ENCODE measurements at regions not wholly inside any gene's neighbourhood (a gene's known extent, or its start where the extent isn't known, plus 50 kb on each side); places are given as distances from the start of the nearest gene placed in this dataset.

DNA sequence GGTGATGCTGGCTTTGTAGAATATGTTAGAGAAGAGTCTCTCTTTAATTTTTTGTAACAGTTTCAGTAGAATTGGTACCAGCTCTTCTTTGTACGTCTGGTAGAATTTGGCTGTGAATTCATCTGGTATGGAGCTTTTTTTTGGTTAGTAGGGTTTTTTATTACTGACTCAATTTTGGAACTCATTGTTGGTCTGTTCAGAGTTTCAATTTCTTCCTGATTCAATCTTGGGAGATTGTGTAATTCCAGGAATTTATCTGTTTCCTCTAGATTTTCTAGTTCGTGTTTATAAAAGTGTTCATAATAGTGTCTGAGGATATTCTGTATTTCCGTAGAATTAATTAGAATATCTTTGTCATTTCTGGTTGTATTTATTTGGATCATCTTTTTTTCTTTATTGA is 943.5 kb downstream of the TRIB2 start:
- TF ChIP-seq GATA3 (IDR thresholded peaks at IDR 0.05; ENCODE audit: low read depth, low read length), result no peak
- no peak for TF ChIP-seq GATA2 (IDR thresholded peaks at IDR 0.05; ENCODE audit: low read depth, low read length)

Data from SH-SY5Y (cell line).